Keratinocyte (primary cell): ENCODE measurements at regions not wholly inside any gene's neighbourhood (a gene's known extent, or its start where the extent isn't known, plus 50 kb on each side); places are given as distances from the start of the nearest gene placed in this dataset.

Source experiments
- DNase-seq: peaks from one replicate; pipeline ENCODE4 v3.0.0-alpha.2; 2011; ENCODE audit warnings: low read depth, missing footprints, low spot score
- FAIRE-seq: peaks from 2 replicates; lab custom pipeline; 2011; peaks lifted over from hg19 to GRCh38; lab: Jason Lieb, UNC
- H2AFZ ChIP-seq: 2 replicates; pipeline ENCODE4 v1.6.0; 2012; ENCODE audit warnings: low read length, control low read depth, inconsistent platforms; ENCODE audit not compliant: control insufficient read depth
- H3K27ac ChIP-seq: 2 replicates; pipeline ENCODE4 v1.5.1; 2011; ENCODE audit warnings: low read length; ENCODE audit not compliant: control insufficient read depth, insufficient read depth
- H3K27me3 ChIP-seq: 3 replicates; pipeline ENCODE4 v1.6.0; 2011; ENCODE audit warnings: low read length; ENCODE audit not compliant: control insufficient read depth, insufficient read depth; ENCODE audit errors: extremely low read depth
- H3K36me3 ChIP-seq, 2 experiments: 2 replicates in 1 of 2; 3 replicates in 1 of 2; pipeline ENCODE4 v1.5.1; 2011; ENCODE audit warnings: low read length in 2 of 2, mild to moderate bottlenecking in 1 of 2; ENCODE audit not compliant: control insufficient read depth in 2 of 2, insufficient read depth in 2 of 2; ENCODE audit errors: extremely low read depth in 1 of 2
- H3K4me1 ChIP-seq: 3 replicates; pipeline ENCODE4 v1.5.1; 2011; ENCODE audit warnings: low read length; ENCODE audit not compliant: control insufficient read depth, insufficient read depth; ENCODE audit errors: extremely low read depth
- H3K4me2 ChIP-seq: 3 replicates; pipeline ENCODE4 v1.6.0; 2011; ENCODE audit warnings: low read depth, low read length; ENCODE audit not compliant: control insufficient read depth, insufficient read depth; ENCODE audit errors: extremely low read depth
- H3K4me3 ChIP-seq, 3 experiments: fragments of 200-600 bp in 1 of 3; sonication (generic) in 1 of 3; 2 replicates in 2 of 3; 3 replicates in 1 of 3; pipeline ENCODE4 v1.5.1; 2011 to 2016; ENCODE audit warnings: low read length in 3 of 3, mild to moderate bottlenecking in 3 of 3, control low read depth in 2 of 3, inconsistent platforms in 1 of 3, low read depth in 1 of 3, mixed read lengths in 1 of 3, mixed run types in 1 of 3, moderate library complexity in 1 of 3; ENCODE audit not compliant: control insufficient read depth in 2 of 3, insufficient read depth in 2 of 3; ENCODE audit errors: extremely low read depth in 1 of 3
- H3K79me2 ChIP-seq: 2 replicates; pipeline ENCODE4 v1.6.0; 2012; ENCODE audit warnings: low read length; ENCODE audit not compliant: control insufficient read depth, insufficient read depth
- H3K9ac ChIP-seq: 3 replicates; pipeline ENCODE4 v1.6.0; 2011; ENCODE audit warnings: low read length; ENCODE audit not compliant: control insufficient read depth, insufficient read depth; ENCODE audit errors: extremely low read depth
- H3K9me1 ChIP-seq: 3 replicates; pipeline ENCODE4 v1.6.0; 2011; ENCODE audit warnings: low read length; ENCODE audit not compliant: control insufficient read depth, insufficient read depth; ENCODE audit errors: extremely low read depth
- H3K9me3 ChIP-seq: 2 replicates; pipeline ENCODE4 v1.5.1; 2012; ENCODE audit warnings: low read depth, low read length; ENCODE audit not compliant: control insufficient read depth
- H4K20me1 ChIP-seq: 3 replicates; pipeline ENCODE4 v1.6.0; 2011; ENCODE audit warnings: low read length; ENCODE audit not compliant: control insufficient read depth, insufficient read depth; ENCODE audit errors: extremely low read depth
- CTCF ChIP-seq, 3 experiments: IDR thresholded peaks in 1 of 3; conservative IDR thresholded peaks in 1 of 3; optimal IDR thresholded peaks in 1 of 3; 2 replicates in 2 of 3; 3 replicates in 1 of 3; pipeline versions ENCODE3 to v1.5.1; 2011; ENCODE audit warnings: low read length in 3 of 3, mild to moderate bottlenecking in 3 of 3, moderate library complexity in 2 of 3, control low read depth in 1 of 3, inconsistent platforms in 1 of 3; ENCODE audit not compliant: insufficient read depth in 2 of 3; ENCODE audit errors: extremely low read depth in 1 of 3
- EZH2 ChIP-seq: IDR thresholded peaks from one replicate; pipeline ENCODE4 v1.6.1; 2012; ENCODE audit warnings: inconsistent platforms, mild to moderate bottlenecking, low read length, moderate library complexity
- dilution Hi-C: fragments of 300-500 bp; cut with MboI; formaldehyde crosslinking; loops from one replicate; pipeline ENCODE4 v1.7.0; 2020; ENCODE audit warnings: low sequenced_read_pairs; ENCODE audit not compliant: extremely low pct_ligation_motif_present

- H3K9me3 ChIP-seq = no peaks in the 10 kb centered on the region
- no peak overlapping the region for H3K9ac ChIP-seq
Observed at GRCh38 chr10:109250152-109250551, 673.2 kb downstream of the XPNPEP1 start.

GRCh38 chr10:109247814-109248213 is 675.5 kb downstream of the XPNPEP1 start:
- no peaks in the 10 kb centered on the region for H4K20me1 ChIP-seq
- H3K9me1 ChIP-seq = no peaks in the 10 kb centered on the region
- H3K4me3 ChIP-seq = no peak overlapping the region
- FAIRE-seq = no peak
- H3K4me1 ChIP-seq = no peaks in the 10 kb centered on the region
- no peak overlapping the region for H3K27ac ChIP-seq
- no peaks in the 10 kb centered on the region for H3K27me3 ChIP-seq
- no peaks in the 10 kb centered on the region for H3K9me3 ChIP-seq
- no peak overlapping the region for H3K4me2 ChIP-seq
- TF ChIP-seq EZH2 (no peak), CTCF (optimal IDR thresholded peaks at IDR 0.05 in 1 of 3, IDR thresholded peaks at IDR 0.05 in 1 of 3, conservative IDR thresholded peaks at IDR 0.05 in 1 of 3; ENCODE audit: extremely low read depth in 1 of 3, insufficient read depth in 2 of 3, low read length in 3 of 3) (no peak)
- no peak for DNase-seq
- no peak overlapping the region for H3K9ac ChIP-seq
- no peaks in the 10 kb centered on the region for H3K36me3 ChIP-seq
- dilution Hi-C loops = no loop called here
- H2AFZ ChIP-seq = no peak overlapping the region
- H3K79me2 ChIP-seq = no peaks in the 10 kb centered on the region

More at GRCh38 chr10:109250152-109250551, 673.2 kb downstream of the XPNPEP1 start:
- Histone ChIP-seq H3K36me3 (no peaks in the 10 kb centered on the region), H3K9me1 (no peaks in the 10 kb centered on the region), H3K4me3 (no peak overlapping the region), H3K27ac (no peak overlapping the region), H4K20me1 (no peaks in the 10 kb centered on the region), H3K4me2 (no peak overlapping the region), H3K79me2 (no peaks in the 10 kb centered on the region), H3K4me1 (no peaks in the 10 kb centered on the region), H3K27me3 (no peaks in the 10 kb centered on the region), H2AFZ (no peak overlapping the region)
- FAIRE-seq = no peak
- no peak for DNase-seq
- dilution Hi-C loops = no loop called here
- no peak for TF ChIP-seq EZH2
- no peak for TF ChIP-seq CTCF (optimal IDR thresholded peaks at IDR 0.05 in 1 of 3, IDR thresholded peaks at IDR 0.05 in 1 of 3, conservative IDR thresholded peaks at IDR 0.05 in 1 of 3; ENCODE audit: extremely low read depth in 1 of 3, insufficient read depth in 2 of 3, low read length in 3 of 3)
